Fibroblast of lung (primary cell): ENCODE measurements at regions not wholly inside any gene's neighbourhood (a gene's known extent, or its start where the extent isn't known, plus 50 kb on each side); places are given as distances from the start of the nearest gene placed in this dataset.

Experiments used
- DNase-seq, 2 donors: peaks; one replicate each; pipeline versions ENCODE4 v3.0.0 to v3.0.0-alpha.2; 2010; ENCODE audit warnings: low read depth in 2 of 2
- H2AFZ ChIP-seq: 2 replicates; pipeline ENCODE4 v1.5.1; 2012; ENCODE audit warnings: low read length, control low read depth, inconsistent platforms
- H3K27ac ChIP-seq: 2 replicates; pipeline ENCODE4 v1.5.1; 2011; ENCODE audit warnings: low read length, control low read depth; ENCODE audit not compliant: insufficient read depth
- H3K27me3 ChIP-seq: 2 replicates; pipeline ENCODE4 v1.5.1; 2011; ENCODE audit warnings: mild to moderate bottlenecking, low read length; ENCODE audit not compliant: control insufficient read depth, insufficient read depth
- H3K36me3 ChIP-seq: 2 replicates; pipeline ENCODE4 v1.5.1; 2011; ENCODE audit warnings: low read length; ENCODE audit not compliant: control insufficient read depth, insufficient read depth
- H3K4me1 ChIP-seq: 2 replicates; pipeline ENCODE4 v1.5.1; 2011; ENCODE audit warnings: low read length; ENCODE audit not compliant: control insufficient read depth, insufficient read depth; ENCODE audit errors: extremely low read depth
- H3K4me2 ChIP-seq: 2 replicates; pipeline ENCODE4 v1.5.1; 2011; ENCODE audit warnings: low read length, control low read depth; ENCODE audit not compliant: insufficient read depth; ENCODE audit errors: extremely low read depth
- H3K4me3 ChIP-seq, 4 experiments: fragments of 200-600 bp in 1 of 4; sonication (generic) in 1 of 4; replicated peaks in 1 of 4; 2 replicates each; pipeline ENCODE4 v1.5.1; 2011 to 2016; ENCODE audit warnings: low read length in 4 of 4, low read depth in 3 of 4, mild to moderate bottlenecking in 3 of 4, control low read depth in 2 of 4, inconsistent platforms in 1 of 4, mixed read lengths in 1 of 4; ENCODE audit not compliant: insufficient read depth in 1 of 4; ENCODE audit errors: control extremely low read depth in 1 of 4
- H3K79me2 ChIP-seq: 2 replicates; pipeline ENCODE4 v1.5.1; 2012; ENCODE audit warnings: mild to moderate bottlenecking, low read length, inconsistent platforms; ENCODE audit not compliant: control insufficient read depth, insufficient read depth
- H3K9ac ChIP-seq: 2 replicates; pipeline ENCODE4 v1.5.1; 2011; ENCODE audit warnings: mild to moderate bottlenecking, low read length, control low read depth; ENCODE audit not compliant: insufficient read depth
- H3K9me3 ChIP-seq: 2 replicates; pipeline ENCODE4 v1.5.1; 2012; ENCODE audit warnings: low read depth, low read length; ENCODE audit not compliant: control insufficient read depth, insufficient read depth
- H4K20me1 ChIP-seq: 2 replicates; pipeline ENCODE4 v1.5.1; 2011; ENCODE audit warnings: low read length; ENCODE audit not compliant: control insufficient read depth, insufficient read depth; ENCODE audit errors: extremely low read depth
- CTCF ChIP-seq, 2 donors: IDR thresholded peaks in 1 of 2; conservative IDR thresholded peaks in 1 of 2; 1 replicate in 1 of 2; 2 replicates in 1 of 2; pipeline ENCODE4 v1.5.1; 2011 to 2012; ENCODE audit warnings: low read length in 2 of 2, control low read depth in 1 of 2, inconsistent platforms in 1 of 2, low read depth in 1 of 2, mild to moderate bottlenecking in 1 of 2
- EZH2 ChIP-seq: IDR thresholded peaks from 2 replicates; pipeline ENCODE4 v1.5.1; 2012; ENCODE audit warnings: low read length, control low read depth, mild to moderate bottlenecking; ENCODE audit errors: missing control alignments

- H2AFZ ChIP-seq, result no peak overlapping the region
- H3K9me3 ChIP-seq, result no peaks in the 10 kb centered on the region
- H3K9ac ChIP-seq, result no peak overlapping the region
- H3K27me3 ChIP-seq, result no peaks in the 10 kb centered on the region
- H3K27ac ChIP-seq, result no peak overlapping the region
- H3K4me3 ChIP-seq, result no peak overlapping the region
- no peaks in the 10 kb centered on the region for H4K20me1 ChIP-seq
- no peaks in the 10 kb centered on the region for H3K79me2 ChIP-seq
- no peak for TF ChIP-seq EZH2
- no peak for TF ChIP-seq CTCF (conservative IDR thresholded peaks at IDR 0.05 in 1 of 2, IDR thresholded peaks at IDR 0.05 in 1 of 2; ENCODE audit: low read depth in 1 of 2, low read length in 2 of 2)
- H3K4me1 ChIP-seq, result peaks cover 2% of the 10 kb centered on the region
- H3K36me3 ChIP-seq, result no peaks in the 10 kb centered on the region
- H3K4me2 ChIP-seq, result no peak overlapping the region
- DNase-seq, result no peak
These were observed 155.1 kb upstream of the BTG1 start for GRCh38 chr12:92300777-92301176.

- Histone ChIP-seq H3K4me2 (no peak overlapping the region), H4K20me1 (no peaks in the 10 kb centered on the region), H3K27ac (no peak overlapping the region), H3K79me2 (no peaks in the 10 kb centered on the region), H3K9ac (no peak overlapping the region), H3K9me3 (no peaks in the 10 kb centered on the region), H3K4me3 (no peak overlapping the region), H3K4me1 (peaks cover 2% of the 10 kb centered on the region), H2AFZ (no peak overlapping the region), H3K27me3 (no peaks in the 10 kb centered on the region), H3K36me3 (no peaks in the 10 kb centered on the region)
- TF ChIP-seq CTCF (conservative IDR thresholded peaks at IDR 0.05 in 1 of 2, IDR thresholded peaks at IDR 0.05 in 1 of 2; ENCODE audit: low read depth in 1 of 2, low read length in 2 of 2), result no peak
- no peak for TF ChIP-seq EZH2
- DNase-seq, result no peak
These were observed 154.1 kb upstream of the BTG1 start for GRCh38 chr12:92299744-92300143.

GRCh38 chr12:92299344-92299743 lies 153.7 kb upstream of the BTG1 start:
- H3K79me2 ChIP-seq, result no peaks in the 10 kb centered on the region
- no peak for DNase-seq
- no peak overlapping the region for H2AFZ ChIP-seq
- no peaks in the 10 kb centered on the region for H3K9me3 ChIP-seq
- H3K36me3 ChIP-seq, result no peaks in the 10 kb centered on the region
- H3K4me2 ChIP-seq, result no peak overlapping the region
- no peaks in the 10 kb centered on the region for H4K20me1 ChIP-seq
- no peak overlapping the region for H3K9ac ChIP-seq
- TF ChIP-seq CTCF (conservative IDR thresholded peaks at IDR 0.05 in 1 of 2, IDR thresholded peaks at IDR 0.05 in 1 of 2; ENCODE audit: low read depth in 1 of 2, low read length in 2 of 2) (no peak), EZH2 (no peak)
- H3K4me3 ChIP-seq, result no peak overlapping the region
- H3K27me3 ChIP-seq, result no peaks in the 10 kb centered on the region
- no peak overlapping the region for H3K27ac ChIP-seq
- peaks cover 2% of the 10 kb centered on the region for H3K4me1 ChIP-seq
